GM10248 (cell line): ENCODE measurements at regions not wholly inside any gene's neighbourhood (a gene's known extent, or its start where the extent isn't known, plus 50 kb on each side); places are given as distances from the start of the nearest gene placed in this dataset.

Source experiments
- CTCF ChIA-PET: fragments of 300-600 bp; sonication (Branson Sonifier 250); formaldehyde crosslinking; extraction: SDS; loops from one replicate; lab custom pipeline; 2021; ENCODE audit warnings: antibody characterized with exemption; lab: Yijun Ruan, JAX
- POLR2A ChIA-PET: fragments of 350-650 bp; sonication (Branson Sonifier 250); formaldehyde crosslinking; extraction: SDS; loops from one replicate; lab custom pipeline; 2020; ENCODE audit warnings: antibody characterized with exemption; lab: Yijun Ruan, JAX
- DNase-seq: peaks from one replicate; pipeline ENCODE4 v3.0.0; 2012; ENCODE audit errors: extremely low spot score
- TF ChIP-seq, protein P1 (sequence below): IDR thresholded peaks from 2 replicates; pipeline ENCODE4 v1.5.1; 2012; ENCODE audit warnings: mild to moderate bottlenecking, low read depth; ENCODE audit errors: extremely low read depth, missing control alignments, control extremely low read depth

DNA sequence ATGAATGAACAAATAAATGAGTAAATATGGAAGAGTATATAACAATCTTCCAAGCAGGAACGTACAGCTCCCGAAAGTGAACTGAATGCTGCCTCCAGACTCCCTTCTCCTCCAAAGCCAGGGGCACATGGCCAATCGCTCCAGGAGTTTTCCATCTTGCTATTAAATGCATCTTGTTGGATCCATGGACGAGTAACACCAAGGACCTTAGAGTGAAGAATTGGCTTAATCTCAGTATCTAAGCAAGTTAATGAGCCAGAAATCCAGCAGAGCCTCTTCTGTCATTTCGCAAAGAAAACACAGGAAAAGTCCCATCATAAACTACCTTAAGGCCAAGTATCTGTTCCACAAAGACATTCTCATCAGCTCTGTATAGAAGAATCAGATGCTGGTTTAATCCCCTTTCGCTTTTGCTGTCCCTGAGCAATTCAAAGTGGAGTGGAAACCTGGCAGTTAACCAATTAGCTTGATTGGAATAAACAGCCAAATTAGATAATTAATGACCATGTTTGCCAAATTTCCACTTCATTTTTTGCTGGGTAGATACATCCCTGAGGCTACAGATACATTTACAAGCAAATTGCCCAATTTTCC is 116.0 kb downstream of the MIS18A start:
- POLR2A ChIA-PET, result no interaction called here
- CTCF ChIA-PET, result no interaction called here
- TF ChIP-seq, protein P1, sequence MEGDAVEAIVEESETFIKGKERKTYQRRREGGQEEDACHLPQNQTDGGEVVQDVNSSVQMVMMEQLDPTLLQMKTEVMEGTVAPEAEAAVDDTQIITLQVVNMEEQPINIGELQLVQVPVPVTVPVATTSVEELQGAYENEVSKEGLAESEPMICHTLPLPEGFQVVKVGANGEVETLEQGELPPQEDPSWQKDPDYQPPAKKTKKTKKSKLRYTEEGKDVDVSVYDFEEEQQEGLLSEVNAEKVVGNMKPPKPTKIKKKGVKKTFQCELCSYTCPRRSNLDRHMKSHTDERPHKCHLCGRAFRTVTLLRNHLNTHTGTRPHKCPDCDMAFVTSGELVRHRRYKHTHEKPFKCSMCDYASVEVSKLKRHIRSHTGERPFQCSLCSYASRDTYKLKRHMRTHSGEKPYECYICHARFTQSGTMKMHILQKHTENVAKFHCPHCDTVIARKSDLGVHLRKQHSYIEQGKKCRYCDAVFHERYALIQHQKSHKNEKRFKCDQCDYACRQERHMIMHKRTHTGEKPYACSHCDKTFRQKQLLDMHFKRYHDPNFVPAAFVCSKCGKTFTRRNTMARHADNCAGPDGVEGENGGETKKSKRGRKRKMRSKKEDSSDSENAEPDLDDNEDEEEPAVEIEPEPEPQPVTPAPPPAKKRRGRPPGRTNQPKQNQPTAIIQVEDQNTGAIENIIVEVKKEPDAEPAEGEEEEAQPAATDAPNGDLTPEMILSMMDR, result no peak
- DNase-seq, result no peak

DNA sequence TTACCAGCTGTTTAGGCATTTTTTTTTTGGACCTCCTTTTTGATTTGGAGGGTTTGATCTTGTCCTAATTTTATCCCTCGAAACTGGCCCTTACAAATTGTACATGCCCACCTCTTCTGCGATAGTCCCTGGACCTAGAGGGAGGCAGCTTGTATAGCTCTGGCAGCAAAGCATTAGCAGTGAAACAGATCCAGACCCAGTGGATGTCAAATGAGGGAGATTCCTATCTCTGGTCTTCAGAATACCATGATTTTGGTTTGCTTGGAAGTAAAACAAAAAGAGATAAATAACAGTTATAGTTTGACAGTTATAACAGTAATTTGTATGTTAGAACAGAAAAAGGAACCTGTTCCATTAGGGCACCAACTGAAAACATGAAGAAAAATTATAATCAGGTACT is 123.6 kb downstream of the MIS18A start:
- no peak for DNase-seq
- CTCF ChIA-PET, result no interaction called here
- POLR2A ChIA-PET, result no interaction called here
- TF ChIP-seq, protein P1, result no peak

DNA sequence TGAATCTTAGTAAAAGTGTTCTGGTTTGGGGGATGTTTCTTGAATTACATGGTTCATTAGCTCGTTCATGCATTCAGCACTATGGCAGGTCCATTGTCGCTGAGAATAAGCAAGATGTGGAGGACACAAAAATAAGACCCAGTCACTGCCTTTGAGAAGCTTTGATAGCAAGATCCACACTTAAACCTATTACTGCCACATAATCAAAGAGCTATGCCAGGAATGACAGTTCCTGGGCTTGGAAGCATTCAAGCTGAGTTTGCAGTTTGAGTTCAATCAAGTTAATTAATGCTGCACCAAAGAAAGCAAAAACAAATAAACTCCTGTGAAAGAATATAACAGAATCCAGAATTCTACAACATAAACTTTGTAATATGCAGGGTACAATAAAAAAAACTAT is 131.8 kb downstream of the MIS18A start:
- no peak for DNase-seq
- CTCF ChIA-PET, result interaction anchor here (1.2 to 1.4 kb wide), 2 partner anchors 9 to 21 kb away, joined by 3 to 5 read pairs; no protein-coding TSS in a partner anchor
- TF ChIP-seq, protein P1, result no peak
- POLR2A ChIA-PET, result no interaction called here

DNA sequence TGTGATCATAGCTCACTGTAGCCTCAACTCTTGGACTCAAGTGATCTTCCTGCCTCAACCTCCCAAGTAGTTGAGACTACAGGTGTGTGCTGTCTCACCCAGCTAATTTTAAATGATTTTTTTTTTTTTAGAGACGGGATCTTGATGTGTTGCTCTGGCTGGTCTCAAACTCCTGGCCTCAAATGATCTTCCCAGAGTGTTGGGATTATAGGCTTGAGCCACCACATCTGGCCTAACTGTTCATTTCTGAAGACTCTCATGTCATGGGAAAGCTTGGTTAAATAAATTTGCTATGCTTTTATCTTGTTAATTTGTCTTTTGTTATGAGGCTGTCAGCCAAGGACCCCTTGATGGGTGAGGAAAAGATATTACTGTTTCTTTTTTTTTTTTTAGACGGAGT is 134.0 kb downstream of the MIS18A start:
- ChIA-PET POLR2A (no interaction called here), CTCF (interaction anchor here (1.3 to 1.6 kb wide), 2 partner anchors 17 to 21 kb away, joined by 3 read pairs; no protein-coding TSS in a partner anchor)
- DNase-seq, result no peak
- TF ChIP-seq, protein P1, result no peak

DNA sequence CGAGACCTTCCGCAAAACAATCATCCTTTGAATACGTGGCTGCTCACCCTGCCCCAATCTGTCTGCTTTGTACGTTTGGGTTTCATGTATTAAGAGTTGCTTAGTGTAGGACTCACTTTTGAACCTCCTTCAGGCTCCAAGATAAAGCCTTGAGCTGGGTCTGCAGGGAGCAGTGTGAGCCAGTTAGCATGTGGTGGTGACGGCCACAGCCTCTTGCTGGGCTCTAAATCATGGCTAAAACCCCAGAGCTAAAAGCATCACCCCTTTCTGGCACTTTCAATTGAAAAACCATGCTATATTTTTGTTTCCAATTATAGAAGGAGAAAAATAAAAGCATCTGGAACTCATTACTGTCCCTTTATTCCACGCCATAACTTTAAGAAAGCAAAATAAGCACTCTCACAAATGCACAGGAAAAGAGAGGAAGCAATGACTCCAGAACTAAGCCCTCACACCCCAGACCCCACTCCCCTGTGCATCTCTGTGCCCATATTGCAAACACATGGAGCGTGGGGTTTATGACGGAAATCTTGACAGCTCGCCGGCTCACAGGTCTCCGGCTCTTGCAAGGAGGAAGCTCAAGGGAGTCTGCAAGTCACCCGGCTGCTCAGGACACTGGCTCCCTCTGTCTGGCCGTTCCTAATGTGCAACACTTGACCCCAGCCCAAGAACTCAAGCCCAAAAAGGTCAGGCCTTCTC is 135.5 kb downstream of the MIS18A start:
- POLR2A ChIA-PET, result no interaction called here
- no peak for DNase-seq
- TF ChIP-seq, protein P1, result no peak
- CTCF ChIA-PET, result interaction anchor here (1.3 to 1.6 kb wide), 3 partner anchors 15 to 47 kb away, joined by 3 to 4 read pairs (median 3); no protein-coding TSS in a partner anchor

DNA sequence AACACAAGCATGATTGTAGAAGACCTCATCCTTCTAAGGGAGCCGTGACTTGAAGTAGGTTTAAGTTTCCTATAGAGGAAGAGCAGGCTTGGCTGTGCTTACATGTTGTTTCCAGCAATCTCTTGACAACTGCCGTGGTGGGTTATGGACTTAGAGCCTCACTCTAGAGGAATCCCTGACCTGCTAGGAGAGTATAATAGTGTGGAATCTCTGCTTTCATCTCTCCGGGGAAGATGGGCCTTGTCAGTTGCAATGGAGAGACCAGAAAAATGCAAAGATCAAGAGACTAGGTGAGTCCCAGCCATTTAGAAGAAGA is 137.6 kb downstream of the MIS18A start:
- no peak for DNase-seq
- POLR2A ChIA-PET, result no interaction called here
- CTCF ChIA-PET, result no interaction called here
- TF ChIP-seq, protein P1, result no peak
